ENCODE measurements at regions not wholly inside any gene's neighbourhood (a gene's known extent, or its start where the extent isn't known, plus 50 kb on each side); places are given as distances from the start of the nearest gene placed in this dataset.
A peak's percentile ranks its signal among the peaks of the same experiment; 100 is the strongest.

- TF ChIP-seq CHD1 (IDR thresholded peaks at IDR 0.05; ENCODE audit: low read depth, low read length): no peak
- no peak for TF ChIP-seq ZNF274 (IDR thresholded peaks at IDR 0.05; ENCODE audit: insufficient read depth, insufficient read length)
Measured at GRCh38 chr2:67839668-67840067, 223.1 kb downstream of the C1D start (continued).

- Histone ChIP-seq H3K4me2 (ENCODE audit: control insufficient read depth, insufficient read depth) (no peak overlapping the region), H4K20me1 (ENCODE audit: control insufficient read depth, insufficient read depth) (no peaks in the 10 kb centered on the region), H3K27ac (ENCODE audit: control insufficient read depth, insufficient read depth) (no peak overlapping the region), H3K36me3 (ENCODE audit: control insufficient read depth in 2 of 2, insufficient read depth in 2 of 2, low read length in 1 of 2) (no peaks in the 10 kb centered on the region), H3K9me3 (replicated peaks; ENCODE audit: control insufficient read depth, insufficient read depth, low read length) (no peaks in the 10 kb centered on the region), H3K4me1 (ENCODE audit: control insufficient read depth, insufficient read depth, low read length) (no peaks in the 10 kb centered on the region), H3K27me3 (replicated peaks in 1 of 2; ENCODE audit: control insufficient read depth in 2 of 2, insufficient read depth in 2 of 2, low read length in 1 of 2) (no peaks in the 10 kb centered on the region), H2AFZ (ENCODE audit: control insufficient read depth, low read depth, low read length) (no peak overlapping the region), H3K9ac (ENCODE audit: control insufficient read depth, insufficient read depth, low read length) (no peak overlapping the region), H3K79me2 (ENCODE audit: control insufficient read depth, insufficient read depth, low read length) (no peaks in the 10 kb centered on the region), H3K4me3 (no peak overlapping the region)
- FAIRE-seq: no peak
- BruUV-seq (replicated peaks): no TSS peak
- DNase-seq (ENCODE audit: low read depth, low spot score): no peak
- ChIA-PET CTCF (interaction anchor here (0.8 to 2.0 kb wide), 7 partner anchors 9 to 191 kb away, joined by 3 to 5 read pairs (median 4); no protein-coding TSS in a partner anchor), SMC1A (ENCODE audit: uncharacterized antibody, unreplicated experiment) (interaction anchor here (1.5 kb wide), 1 partner anchor 37 kb away, joined by 4 read pairs; no protein-coding TSS in a partner anchor), POLR2A (no interaction called here), RAD21 (ENCODE audit: unreplicated experiment) (interaction anchor here (1.3 kb wide), 1 partner anchor 191 kb away, joined by 5 read pairs; no protein-coding TSS in a partner anchor)
- ATAC-seq: peak; percentile 97
- in situ Hi-C loops (cut with MboI): loop anchor here (25.0 kb wide), 1 partner anchor 1403 kb away; the partner anchor contains the start of gene MEIS1
- WGBS (ENCODE audit: insufficient coverage, insufficient replicate concordance, low lambda C conversion rate, missing lambda C conversion rate): 7% methylated on average over 5 of the region's 5 CpGs
- intact Hi-C loops (cut with micrococcal nuclease; ENCODE audit: unreplicated experiment): loop anchor here (5.0 kb wide), 1 partner anchor 108 kb away; no protein-coding TSS in a partner anchor
- TF ChIP-seq HCFC1 (IDR thresholded peaks at IDR 0.05; ENCODE audit: low read length): no peak
- TF ChIP-seq CHD2 (IDR thresholded peaks at IDR 0.05; ENCODE audit: borderline replicate concordance, low read depth, low read length): no peak
- TF ChIP-seq JUNB (IDR thresholded peaks at IDR 0.05): no peak
- TF ChIP-seq HDAC6 (IDR thresholded peaks at IDR 0.05; ENCODE audit: unreplicated experiment): no peak
- no peak for TF ChIP-seq RFX5 (IDR thresholded peaks at IDR 0.05; ENCODE audit: low read depth, low read length)
- TF ChIP-seq CBX5 (IDR thresholded peaks at IDR 0.05; ENCODE audit: low read depth): no peak
- TF ChIP-seq TARDBP (IDR thresholded peaks at IDR 0.05; ENCODE audit: borderline replicate concordance): no peak
- no peak for TF ChIP-seq EP300 (IDR thresholded peaks at IDR 0.05; ENCODE audit: borderline replicate concordance in 1 of 2, control insufficient read depth in 1 of 2, low read depth in 2 of 2, low read length in 2 of 2)
- peak; percentile 45; the same call in 1 of the 2 replicates for TF ChIP-seq SMC3 (IDR thresholded peaks at IDR 0.05; ENCODE audit: borderline replicate concordance, low read length)
- no peak for TF ChIP-seq ZNF592 (IDR thresholded peaks at IDR 0.05)
- peak; percentile 54 to 69 (median 58); a peak in 5 of 6 replicates for TF ChIP-seq CTCF (IDR thresholded peaks at IDR 0.05 in 2 of 3, conservative IDR thresholded peaks at IDR 0.05 in 1 of 3; ENCODE audit: control insufficient read depth in 2 of 3, extremely low read depth in 1 of 3, insufficient read depth in 1 of 3, low read depth in 3 of 3, low read length in 3 of 3)
- TF ChIP-seq SMARCA5 (IDR thresholded peaks at IDR 0.05): no peak
- TF ChIP-seq TCF7 (IDR thresholded peaks at IDR 0.05; ENCODE audit: borderline replicate concordance): no peak
- no peak for TF ChIP-seq NFYA (IDR thresholded peaks at IDR 0.05; ENCODE audit: borderline replicate concordance, low read depth, low read length)
- no peak for TF ChIP-seq BHLHE40 (IDR thresholded peaks at IDR 0.05; ENCODE audit: borderline replicate concordance in 1 of 2, low read depth in 2 of 2, low read length in 1 of 2)
- no peak for TF ChIP-seq RB1 (IDR thresholded peaks at IDR 0.05; ENCODE audit: borderline replicate concordance)
Measured at GRCh38 chr2:67840460-67841068, 222.2 kb downstream of the C1D start.

All from GM12878 (cell line).